ENCODE measurements at regions not wholly inside any gene's neighbourhood (a gene's known extent, or its start where the extent isn't known, plus 50 kb on each side); places are given as distances from the start of the nearest gene placed in this dataset.

DNA sequence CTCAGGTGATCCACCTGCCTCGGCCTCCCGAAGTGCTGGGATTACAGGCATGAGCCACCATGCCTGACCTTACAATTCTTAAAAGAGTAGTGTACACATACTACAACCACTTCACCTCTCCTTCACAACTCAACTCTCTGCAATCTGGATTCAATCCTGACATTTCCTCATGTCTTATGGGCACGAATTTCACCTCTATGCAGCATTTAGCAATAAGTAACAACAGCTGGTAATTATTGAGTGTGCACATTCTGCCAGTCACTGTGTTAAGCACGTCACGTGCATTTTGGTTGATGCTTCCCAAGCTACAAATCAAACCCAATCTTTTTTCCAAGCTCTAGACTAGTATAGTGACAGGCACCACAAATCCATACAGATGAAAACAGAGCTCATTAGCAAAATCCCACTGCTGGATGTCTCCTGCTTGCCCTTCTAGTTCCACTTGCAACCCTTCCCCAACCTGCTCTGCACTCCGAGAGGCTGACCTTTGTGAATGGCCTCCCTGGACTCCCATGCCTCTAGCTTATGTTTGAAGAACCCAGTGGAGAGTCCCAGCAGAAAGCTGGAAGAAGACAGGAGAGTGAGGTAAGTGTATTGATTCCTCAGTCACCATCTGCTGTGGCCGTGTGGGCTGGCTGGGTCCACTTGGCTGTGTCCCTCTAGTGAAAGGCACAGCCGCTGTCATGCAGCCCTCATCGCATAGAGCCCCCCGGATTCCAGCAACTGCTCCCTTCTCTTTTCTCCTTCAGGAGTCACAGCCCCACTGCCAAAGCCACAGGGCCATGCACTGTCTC is 176.5 kb downstream of the MEX3B start:
- H3K4me3 ChIP-seq, result no peak overlapping the region
- H3K4me1 ChIP-seq, result no peaks in the 10 kb centered on the region
- WGBS, 2 donors, result 76 to 86% methylated on average over 10 of the region's 10 CpGs
- H3K36me3 ChIP-seq, result no peaks in the 10 kb centered on the region
- no peaks in the 10 kb centered on the region for H3K27me3 ChIP-seq
- no peaks in the 10 kb centered on the region for H3K9me3 ChIP-seq
- no peak overlapping the region for H3K27ac ChIP-seq
- TF ChIP-seq EP300 (IDR thresholded peaks at IDR 0.05) (no peak), POLR2A (IDR thresholded peaks at IDR 0.05) (no peak)
- TF ChIP-seq, protein P1, sequence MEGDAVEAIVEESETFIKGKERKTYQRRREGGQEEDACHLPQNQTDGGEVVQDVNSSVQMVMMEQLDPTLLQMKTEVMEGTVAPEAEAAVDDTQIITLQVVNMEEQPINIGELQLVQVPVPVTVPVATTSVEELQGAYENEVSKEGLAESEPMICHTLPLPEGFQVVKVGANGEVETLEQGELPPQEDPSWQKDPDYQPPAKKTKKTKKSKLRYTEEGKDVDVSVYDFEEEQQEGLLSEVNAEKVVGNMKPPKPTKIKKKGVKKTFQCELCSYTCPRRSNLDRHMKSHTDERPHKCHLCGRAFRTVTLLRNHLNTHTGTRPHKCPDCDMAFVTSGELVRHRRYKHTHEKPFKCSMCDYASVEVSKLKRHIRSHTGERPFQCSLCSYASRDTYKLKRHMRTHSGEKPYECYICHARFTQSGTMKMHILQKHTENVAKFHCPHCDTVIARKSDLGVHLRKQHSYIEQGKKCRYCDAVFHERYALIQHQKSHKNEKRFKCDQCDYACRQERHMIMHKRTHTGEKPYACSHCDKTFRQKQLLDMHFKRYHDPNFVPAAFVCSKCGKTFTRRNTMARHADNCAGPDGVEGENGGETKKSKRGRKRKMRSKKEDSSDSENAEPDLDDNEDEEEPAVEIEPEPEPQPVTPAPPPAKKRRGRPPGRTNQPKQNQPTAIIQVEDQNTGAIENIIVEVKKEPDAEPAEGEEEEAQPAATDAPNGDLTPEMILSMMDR (IDR thresholded peaks at IDR 0.05), result no peak
- DNase-seq (ENCODE audit: low spot score in 2 of 2), result no peak

DNA sequence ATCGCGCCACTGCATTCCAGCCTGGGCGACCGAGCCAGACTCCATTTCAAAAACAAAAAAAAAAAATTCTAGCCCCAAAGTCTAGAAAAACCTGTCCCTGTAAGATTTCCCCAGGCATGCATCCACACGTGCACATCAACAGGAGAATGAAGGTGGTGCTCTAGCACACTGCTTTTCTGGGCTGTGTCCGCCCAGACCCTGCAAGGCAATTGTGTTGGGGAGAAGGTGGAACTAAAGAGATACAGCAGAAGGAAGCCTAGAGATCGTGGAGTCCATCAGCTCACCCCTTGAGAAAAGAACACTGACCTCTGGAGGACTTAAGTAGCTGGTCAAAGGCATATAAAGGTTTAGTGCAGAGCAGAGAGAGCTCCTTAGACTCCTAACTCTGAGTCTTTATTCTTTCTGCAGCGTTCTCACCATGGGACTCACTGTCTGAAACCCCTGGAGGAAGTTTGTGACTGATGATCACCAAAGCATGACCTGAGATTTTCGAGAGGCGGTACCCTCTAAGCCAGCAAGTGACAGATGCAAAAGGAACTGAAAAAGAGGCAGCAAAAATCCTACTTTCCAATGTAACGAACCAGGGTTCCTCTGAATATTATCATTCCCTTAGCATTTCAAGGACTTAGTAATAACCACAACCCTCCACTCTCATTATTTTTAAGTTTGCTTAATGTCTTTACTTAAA is 179.8 kb downstream of the MEX3B start:
- H3K36me3 ChIP-seq, result no peaks in the 10 kb centered on the region
- no peak overlapping the region for H3K27ac ChIP-seq
- no peaks in the 10 kb centered on the region for H3K27me3 ChIP-seq
- 82 to 86% methylated on average over 11 of the region's 11 CpGs for WGBS, 2 donors
- H3K4me1 ChIP-seq, result no peaks in the 10 kb centered on the region
- peaks cover 0 to 4% (median 0%) of the 10 kb centered on the region in 4 donors for H3K9me3 ChIP-seq
- TF ChIP-seq POLR2A (IDR thresholded peaks at IDR 0.05) (no peak), EP300 (IDR thresholded peaks at IDR 0.05) (no peak)
- TF ChIP-seq, protein P1 (IDR thresholded peaks at IDR 0.05), result no peak
- no peak overlapping the region for H3K4me3 ChIP-seq
- DNase-seq (ENCODE audit: low spot score in 2 of 2), result no peak

DNA sequence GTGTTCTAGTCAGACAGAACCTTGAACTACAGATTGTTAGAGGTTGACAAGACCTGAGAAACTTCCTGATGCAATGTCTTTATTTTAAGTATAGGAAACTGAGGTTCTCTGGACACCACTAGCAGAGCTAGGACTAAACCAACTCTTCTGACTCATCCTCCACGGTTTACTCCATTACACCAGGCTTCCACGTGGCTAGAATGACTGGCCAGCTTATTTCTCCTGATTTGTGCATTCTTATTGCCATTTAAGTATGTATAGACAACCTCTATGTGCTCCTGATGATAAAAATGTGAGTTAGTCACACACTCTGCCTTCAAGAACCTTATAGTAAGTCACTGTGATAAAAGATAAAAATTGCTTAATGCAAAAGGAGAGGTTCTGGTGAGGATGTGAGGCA is 182.7 kb downstream of the MEX3B start:
- 72 to 78% methylated on average over 2 of the region's 2 CpGs for WGBS, 2 donors
- peaks cover 0 to 4% (median 0%) of the 10 kb centered on the region in 4 donors for H3K9me3 ChIP-seq
- no peaks in the 10 kb centered on the region for H3K36me3 ChIP-seq
- TF ChIP-seq, protein P1 (IDR thresholded peaks at IDR 0.05), result no peak
- TF ChIP-seq EP300 (IDR thresholded peaks at IDR 0.05) (no peak), POLR2A (IDR thresholded peaks at IDR 0.05) (no peak)
- no peaks in the 10 kb centered on the region for H3K27me3 ChIP-seq
- no peak overlapping the region for H3K27ac ChIP-seq
- H3K4me3 ChIP-seq, result no peak overlapping the region
- DNase-seq (ENCODE audit: low spot score in 2 of 2), result no peak
- H3K4me1 ChIP-seq, result no peaks in the 10 kb centered on the region

DNA sequence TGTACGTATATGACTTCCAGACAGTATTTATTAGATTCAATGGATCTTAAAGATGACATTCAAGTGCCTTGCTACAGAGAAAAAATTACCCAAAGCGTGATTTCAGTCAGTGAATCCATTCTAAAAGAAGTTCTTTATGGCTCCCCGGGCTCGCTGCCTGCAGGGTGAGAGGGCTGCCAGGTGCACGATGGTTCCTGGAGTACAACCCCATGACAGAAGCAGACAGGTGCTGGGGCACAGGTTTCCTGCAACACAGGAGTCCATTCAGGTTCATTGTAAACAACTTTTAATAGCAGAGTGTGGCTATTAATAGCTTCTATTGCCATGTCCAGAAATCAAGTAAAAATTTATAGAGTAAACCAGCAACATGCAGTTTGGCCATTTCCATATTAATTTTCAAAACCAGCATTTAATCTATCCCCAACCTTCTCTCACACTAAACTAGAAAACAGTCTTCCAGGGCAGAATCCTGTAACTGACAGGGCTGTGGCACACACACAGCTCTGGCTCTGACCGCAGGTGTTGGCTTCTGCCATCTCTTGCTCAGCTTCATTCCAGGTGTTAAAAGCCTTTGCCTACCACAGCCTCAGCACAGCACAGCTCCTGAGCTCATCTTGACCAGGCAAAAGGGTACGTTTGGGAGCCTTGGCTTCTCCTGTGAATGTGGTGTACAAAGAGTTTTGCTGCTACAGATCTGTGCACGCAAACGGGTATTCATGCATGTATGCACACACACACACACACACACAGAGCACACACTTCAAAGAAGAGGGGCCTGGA is 185.9 kb downstream of the MEX3B start:
- no peak overlapping the region for H3K27ac ChIP-seq
- TF ChIP-seq, protein P1 (IDR thresholded peaks at IDR 0.05), result no peak
- TF ChIP-seq POLR2A (IDR thresholded peaks at IDR 0.05), result no peak
- TF ChIP-seq EP300 (IDR thresholded peaks at IDR 0.05), result no peak
- 79 to 83% methylated on average over 9 of the region's 9 CpGs for WGBS, 2 donors

More for the DNA sequence above, 185.9 kb downstream of the MEX3B start:
- Histone ChIP-seq H3K36me3 (no peaks in the 10 kb centered on the region), H3K9me3 (peaks cover 0 to 4% (median 0%) of the 10 kb centered on the region in 4 donors), H3K27me3 (no peaks in the 10 kb centered on the region), H3K4me3 (no peak overlapping the region), H3K4me1 (no peaks in the 10 kb centered on the region)
- DNase-seq (ENCODE audit: low spot score in 2 of 2), result no peak
